ENCODE measurements at regions not wholly inside any gene's neighbourhood (a gene's known extent, or its start where the extent isn't known, plus 50 kb on each side); places are given as distances from the start of the nearest gene placed in this dataset.

- no peak for TF ChIP-seq CTCF (IDR thresholded peaks at IDR 0.05; ENCODE audit: low read length)
- TF ChIP-seq EZH2 (IDR thresholded peaks at IDR 0.05; ENCODE audit: borderline replicate concordance, low read length), result no peak
Observed at GRCh38 chrX:124818764-124819163, 472.4 kb downstream of the SH2D1A start.
